ENCODE measurements at regions not wholly inside any gene's neighbourhood (a gene's known extent, or its start where the extent isn't known, plus 50 kb on each side); places are given as distances from the start of the nearest gene placed in this dataset.

- Histone ChIP-seq H3K4me3 (no peak overlapping the region), H3K27ac (no peak overlapping the region), H3K36me3 (no peaks in the 10 kb centered on the region), H3K27me3 (no peaks in the 10 kb centered on the region), H3K4me1 (no peaks in the 10 kb centered on the region), H3K9me3 (no peaks in the 10 kb centered on the region)
- TF ChIP-seq POLR2AphosphoS5 (IDR thresholded peaks at IDR 0.05), result no peak
- TF ChIP-seq CTCF (IDR thresholded peaks at IDR 0.05), result no peak
- no peak for TF ChIP-seq EP300 (IDR thresholded peaks at IDR 0.05)
- TF ChIP-seq POLR2A (IDR thresholded peaks at IDR 0.05), result no peak
- ATAC-seq (ENCODE audit: low FRiP score in 2 of 2) (no peak), DNase-seq (no peak)
- WGBS, 2 donors, result 61 to 86% methylated on average over 1 of the region's 1 CpG
Observed at GRCh38 chr12:91542067-91542466, 359.4 kb upstream of the DCN start.

- no peak for ATAC-seq (ENCODE audit: low FRiP score in 2 of 2)
- Histone ChIP-seq H3K27me3 (no peaks in the 10 kb centered on the region), H3K4me3 (no peak overlapping the region)
Observed at GRCh38 chr12:91538418-91538817, 355.8 kb upstream of the DCN start.

GRCh38 chr12:91533366-91533765, 350.7 kb upstream of the DCN start:
- no peaks in the 10 kb centered on the region for H3K27me3 ChIP-seq
- peaks cover 8 to 15% (median 11%) of the 10 kb centered on the region in 4 donors for H3K9me3 ChIP-seq
- 82 to 94% methylated on average over 1 of the region's 1 CpG for WGBS, 2 donors
- H3K4me1 ChIP-seq, result no peaks in the 10 kb centered on the region
- H3K4me3 ChIP-seq, result no peak overlapping the region
- no peak for TF ChIP-seq POLR2AphosphoS5 (IDR thresholded peaks at IDR 0.05)
- TF ChIP-seq CTCF (IDR thresholded peaks at IDR 0.05), result no peak
- no peak for TF ChIP-seq EP300 (IDR thresholded peaks at IDR 0.05)
- TF ChIP-seq POLR2A (IDR thresholded peaks at IDR 0.05), result no peak
- no peak for ATAC-seq (ENCODE audit: low FRiP score in 2 of 2)
- no peak overlapping the region for H3K27ac ChIP-seq
- DNase-seq, result no peak
- no peaks in the 10 kb centered on the region for H3K36me3 ChIP-seq

More at GRCh38 chr12:91538418-91538817, 355.8 kb upstream of the DCN start:
- 43 to 46% methylated on average over 4 of the region's 4 CpGs for WGBS, 2 donors
- Histone ChIP-seq H3K27ac (no peak overlapping the region), H3K36me3 (no peaks in the 10 kb centered on the region), H3K9me3 (peaks cover 6 to 9% (median 6%) of the 10 kb centered on the region in 4 donors), H3K4me1 (no peaks in the 10 kb centered on the region)
- TF ChIP-seq POLR2AphosphoS5 (IDR thresholded peaks at IDR 0.05), result no peak
- no peak for TF ChIP-seq EP300 (IDR thresholded peaks at IDR 0.05)
- TF ChIP-seq CTCF (IDR thresholded peaks at IDR 0.05), result no peak
- no peak for TF ChIP-seq POLR2A (IDR thresholded peaks at IDR 0.05)
- no peak for DNase-seq

- Histone ChIP-seq H3K9me3 (peaks cover 8 to 15% (median 11%) of the 10 kb centered on the region in 4 donors), H3K36me3 (no peaks in the 10 kb centered on the region), H3K4me1 (no peaks in the 10 kb centered on the region), H3K27ac (no peak overlapping the region), H3K4me3 (no peak overlapping the region), H3K27me3 (no peaks in the 10 kb centered on the region)
- ATAC-seq (ENCODE audit: low FRiP score in 2 of 2) (no peak), DNase-seq (no peak)
- no peak for TF ChIP-seq POLR2AphosphoS5 (IDR thresholded peaks at IDR 0.05)
- 67 to 76% methylated on average over 1 of the region's 1 CpG for WGBS, 2 donors
Observed at GRCh38 chr12:91529829-91530228, 347.2 kb upstream of the DCN start.

GRCh38 chr12:91523831-91524230, 341.2 kb upstream of the DCN start:
- Histone ChIP-seq H3K36me3 (no peaks in the 10 kb centered on the region), H3K27ac (no peak overlapping the region), H3K27me3 (no peaks in the 10 kb centered on the region), H3K9me3 (no peaks in the 10 kb centered on the region), H3K4me1 (no peaks in the 10 kb centered on the region), H3K4me3 (no peak overlapping the region)
- TF ChIP-seq POLR2A (IDR thresholded peaks at IDR 0.05), result no peak
- no peak for TF ChIP-seq POLR2AphosphoS5 (IDR thresholded peaks at IDR 0.05)
- TF ChIP-seq CTCF (IDR thresholded peaks at IDR 0.05), result no peak
- TF ChIP-seq EP300 (IDR thresholded peaks at IDR 0.05), result no peak
- no peak for ATAC-seq (ENCODE audit: low FRiP score in 2 of 2)
- 84 to 85% methylated on average over 4 of the region's 4 CpGs for WGBS, 2 donors
- no peak for DNase-seq
